AG04450 (cell line): ENCODE measurements at regions not wholly inside any gene's neighbourhood (a gene's known extent, or its start where the extent isn't known, plus 50 kb on each side); places are given as distances from the start of the nearest gene placed in this dataset.

ENCODE experiments used
- CTCF ChIA-PET: fragments of 300-600, 350-600 bp; formaldehyde crosslinking; extraction: SDS; loops from one replicate; lab custom pipeline; 2022; ENCODE audit warnings: antibody characterized with exemption, inconsistent platforms; lab: Charles Lee
- POLR2A ChIA-PET: fragments of 350-600 bp; formaldehyde crosslinking; extraction: SDS; loops from one replicate; lab custom pipeline; 2021; ENCODE audit warnings: antibody characterized with exemption, inconsistent platforms; lab: Yijun Ruan, JAX
- DNase-seq: peaks from one replicate; pipeline ENCODE4 v3.0.0-alpha.2; 2011; ENCODE audit warnings: low read depth, low spot score
- H3K27ac ChIP-seq: one replicate; pipeline ENCODE4 v1.5.1; 2012; ENCODE audit warnings: low read depth, low read length, control low read depth
- H3K27me3 ChIP-seq: one replicate; pipeline ENCODE4 v1.6.0; 2012; ENCODE audit warnings: low read length; ENCODE audit not compliant: control insufficient read depth, insufficient read depth
- H3K4me3 ChIP-seq: 2 replicates; pipeline ENCODE4 v1.5.1; 2011; ENCODE audit warnings: mild to moderate bottlenecking, low read depth, low read length, control low read depth
- H3K9me3 ChIP-seq: 2 replicates; pipeline ENCODE4 v1.5.1; 2012; ENCODE audit warnings: low read length; ENCODE audit not compliant: control insufficient read depth, insufficient read depth
- CTCF ChIP-seq: IDR thresholded peaks from 2 replicates; pipeline ENCODE4 v1.5.1; 2011; ENCODE audit warnings: low read depth, low read length, control low read depth, inconsistent platforms

- ChIA-PET POLR2A (no interaction called here), CTCF (no interaction called here)
- no peak overlapping the region for H3K4me3 ChIP-seq
- H3K27ac ChIP-seq = no peak overlapping the region
- peaks cover 26% of the 10 kb centered on the region for H3K9me3 ChIP-seq
- DNase-seq = no peak
- no peak for TF ChIP-seq CTCF
- no peaks in the 10 kb centered on the region for H3K27me3 ChIP-seq
Observed at GRCh38 chr7:155870334-155871180, 58.3 kb upstream of the SHH start.

- H3K9me3 ChIP-seq = peaks cover 34% of the 10 kb centered on the region
- CTCF ChIA-PET = no interaction called here
Observed at GRCh38 chr7:155869784-155870076, 57.5 kb upstream of the SHH start.

GRCh38 chr7:155868955-155869783 is 56.9 kb upstream of the SHH start:
- Histone ChIP-seq H3K4me3 (no peak overlapping the region), H3K27ac (no peak overlapping the region), H3K27me3 (no peaks in the 10 kb centered on the region), H3K9me3 (peaks cover 34% of the 10 kb centered on the region)
- POLR2A ChIA-PET = no interaction called here
- CTCF ChIA-PET = no interaction called here
- TF ChIP-seq CTCF = no peak
- DNase-seq = no peak

More at GRCh38 chr7:155869784-155870076, 57.5 kb upstream of the SHH start:
- no peak for TF ChIP-seq CTCF
- no peak overlapping the region for H3K4me3 ChIP-seq
- H3K27ac ChIP-seq = no peak overlapping the region
- no peaks in the 10 kb centered on the region for H3K27me3 ChIP-seq
- POLR2A ChIA-PET = no interaction called here
- no peak for DNase-seq

- TF ChIP-seq CTCF = no peak
- Histone ChIP-seq H3K9me3 (peaks cover 43% of the 10 kb centered on the region), H3K27me3 (no peaks in the 10 kb centered on the region), H3K4me3 (no peak overlapping the region), H3K27ac (no peak overlapping the region)
- POLR2A ChIA-PET = no interaction called here
- CTCF ChIA-PET = no interaction called here
- DNase-seq = no peak
Observed at GRCh38 chr7:155867734-155868400, 55.6 kb upstream of the SHH start.
